NCI-H2029 treated with DMSO at 0.1 percent for 48 hours (cell line): ENCODE measurements at regions not wholly inside any gene's neighbourhood (a gene's known extent, or its start where the extent isn't known, plus 50 kb on each side); places are given as distances from the start of the nearest gene placed in this dataset.
"Not testable (repeated sequence)": the region's sequence is repeated elsewhere in the genome, so short reads cannot be mapped to it uniquely, and the experiment has no call there.

Experiments used
- DNase-seq: peaks from one replicate; lab custom pipeline; 2025; lab: John Stamatoyannopoulos, UW

DNA sequence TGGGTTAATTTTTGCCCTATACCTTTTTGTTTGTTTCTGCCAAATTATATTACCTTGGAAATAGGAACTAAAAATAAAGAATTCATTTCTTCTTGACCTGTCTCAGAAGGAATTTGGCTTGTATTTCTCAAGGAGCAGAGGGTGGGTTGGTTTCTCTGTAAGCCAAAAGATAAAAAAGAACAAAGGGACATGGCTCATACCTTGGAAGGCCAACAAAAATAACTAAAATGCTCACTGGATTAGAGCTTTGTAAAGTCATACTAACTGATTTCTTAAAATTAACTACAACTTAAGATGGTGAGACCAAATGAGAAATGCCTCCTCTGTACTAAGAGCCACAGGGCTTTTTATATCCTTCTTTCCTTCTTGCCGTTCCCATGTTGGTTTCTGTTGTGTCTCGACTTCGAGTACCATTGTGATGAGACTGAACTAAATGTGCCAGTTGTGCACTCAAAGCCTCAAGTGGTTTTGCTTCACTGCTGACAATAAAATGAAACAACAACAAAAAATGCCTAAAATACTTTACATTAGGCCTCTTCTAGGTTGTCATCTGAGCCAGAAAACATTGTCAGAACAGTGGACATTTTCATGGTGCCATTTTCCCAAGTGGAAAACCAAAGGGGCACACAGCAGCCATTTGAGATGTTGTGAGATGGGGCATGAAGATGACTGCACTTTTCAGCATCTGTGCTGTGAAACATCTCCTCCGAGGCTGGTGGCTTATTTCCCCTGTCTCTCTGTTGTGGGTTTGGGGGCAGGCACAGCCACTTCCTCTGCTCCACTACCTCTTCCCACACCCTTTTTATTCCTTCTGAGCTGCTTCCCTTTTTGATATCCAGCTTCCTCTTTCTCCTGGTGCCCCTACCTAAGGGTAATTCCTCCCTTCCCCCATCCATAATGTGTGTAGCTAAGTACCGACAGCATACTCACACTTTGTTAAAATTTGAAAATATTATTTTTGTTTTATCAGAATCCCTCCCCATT is 51.8 kb upstream of the AGR3 start:
- no peak for DNase-seq

DNA sequence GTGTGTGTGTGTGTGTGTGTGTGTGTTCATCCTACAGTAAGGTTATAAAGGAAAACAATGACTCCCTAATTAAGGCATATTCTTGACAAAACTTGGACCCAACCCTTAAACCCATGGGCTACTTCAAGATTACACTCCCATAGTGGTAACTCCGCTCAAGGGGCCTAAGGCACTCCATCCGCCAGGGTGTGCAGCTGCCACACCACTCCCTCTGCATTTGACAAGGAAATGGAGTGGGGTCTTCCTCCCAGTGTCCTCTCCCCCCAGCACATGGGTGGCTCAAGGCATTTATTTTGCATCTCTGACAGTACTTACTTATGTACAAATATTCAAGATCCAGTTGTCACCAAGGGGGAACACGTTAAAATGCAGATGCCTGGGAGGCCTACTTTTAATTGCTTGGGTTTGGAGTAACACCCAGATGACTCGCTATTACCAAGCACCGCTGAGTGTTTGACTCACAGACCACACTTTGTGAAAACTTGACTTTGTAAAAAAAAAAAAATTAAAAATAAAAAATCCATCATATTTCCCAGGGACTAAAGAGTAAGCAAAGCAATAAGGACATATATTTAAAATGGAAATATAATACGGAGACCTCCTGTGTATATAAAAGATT is 53.0 kb upstream of the AGR3 start:
- no peak for DNase-seq

DNA sequence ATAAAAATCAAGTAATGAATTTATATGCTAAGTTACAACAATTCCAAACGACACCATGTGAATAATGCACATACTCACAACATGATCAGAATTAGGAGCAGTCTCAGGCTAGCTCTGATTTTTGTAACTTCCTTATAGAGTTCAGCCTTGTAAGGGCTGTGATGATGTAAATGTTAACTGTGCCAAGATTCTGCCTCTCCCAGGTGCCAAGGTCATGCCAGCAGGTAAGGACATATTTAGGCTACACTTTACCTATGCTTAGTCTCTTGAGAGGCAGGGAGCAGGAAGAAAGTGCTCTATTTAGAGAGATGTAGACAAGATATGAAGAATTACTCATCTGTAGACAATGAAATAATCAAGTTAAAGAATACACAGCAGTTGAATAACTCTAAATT is 53.6 kb upstream of the AGR3 start:
- DNase-seq, result no peak

DNA sequence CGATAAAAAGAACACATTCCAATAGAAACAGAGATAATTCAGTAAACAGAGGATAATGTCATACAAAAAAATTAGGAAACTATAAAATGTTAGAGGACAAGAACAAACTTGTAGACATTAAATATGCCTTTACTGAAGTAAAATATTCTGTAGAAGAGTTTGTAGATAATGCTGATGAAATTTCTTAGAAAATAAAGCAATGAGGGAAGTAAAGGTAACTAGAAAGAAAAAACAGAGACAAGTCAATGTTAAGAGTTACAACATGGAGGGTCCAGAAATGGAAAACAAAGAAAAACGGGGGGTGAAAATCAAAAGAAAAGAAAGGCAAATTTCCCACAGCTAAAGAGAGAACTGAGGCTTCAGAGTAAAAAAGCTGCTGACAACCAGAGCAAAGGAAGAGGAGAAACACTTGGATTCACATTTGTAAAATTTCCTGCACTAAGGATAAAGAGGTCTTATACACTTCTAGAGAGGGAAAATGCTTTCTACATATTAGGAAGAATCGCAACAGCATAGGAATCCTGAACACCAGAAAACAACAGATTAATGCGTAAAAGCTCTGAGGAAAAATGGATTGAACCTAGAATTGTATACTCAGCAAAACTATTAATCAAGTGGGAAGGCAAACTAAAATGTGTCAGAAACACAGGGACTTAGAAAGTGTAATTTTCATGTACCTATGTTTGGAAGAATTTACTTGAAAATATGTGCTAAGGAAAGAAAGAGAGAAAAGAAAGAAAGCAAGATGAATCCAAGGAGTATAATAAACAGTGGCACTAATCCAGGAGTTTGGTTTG is 55.0 kb upstream of the AGR3 start:
- DNase-seq, result no peak

DNA sequence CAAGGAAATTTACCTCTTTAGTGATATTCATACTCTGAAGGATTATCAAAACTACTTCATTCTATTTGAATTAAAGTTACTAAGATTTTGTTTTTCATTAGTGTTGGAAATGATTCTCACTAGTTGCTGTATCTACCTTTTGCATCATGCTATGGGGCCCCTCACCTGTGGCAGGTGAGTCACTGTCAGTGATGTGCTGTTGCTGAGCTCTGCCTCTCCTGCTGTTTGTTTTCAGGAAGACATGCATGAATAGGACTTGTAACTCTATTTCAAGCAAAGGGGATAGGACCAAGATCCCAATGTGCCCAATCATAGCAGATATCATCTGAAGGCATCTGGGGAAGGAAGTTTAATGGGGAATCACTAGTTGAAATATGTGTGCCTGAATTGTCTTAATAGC is 57.4 kb upstream of the AGR3 start:
- no peak for DNase-seq

DNA sequence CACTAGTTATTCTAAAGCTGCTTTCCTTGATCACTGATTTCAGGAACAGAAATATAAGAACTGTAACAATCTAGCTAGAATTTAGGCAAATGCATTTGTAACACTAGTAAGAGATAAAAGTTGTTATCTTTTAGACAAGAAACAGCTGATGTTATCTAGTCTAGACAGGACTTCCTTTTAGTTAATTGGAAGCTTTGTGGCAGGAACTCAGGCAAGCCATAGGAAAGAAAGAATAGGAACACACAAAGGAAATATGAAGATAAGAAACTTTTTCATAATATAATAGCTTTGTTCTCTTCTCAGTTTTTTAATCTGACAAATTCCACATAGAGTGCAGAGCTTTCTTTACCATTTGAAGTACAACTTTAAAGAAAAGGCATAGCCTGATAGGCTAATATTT is 59.0 kb upstream of the AGR3 start:
- no peak for DNase-seq

DNA sequence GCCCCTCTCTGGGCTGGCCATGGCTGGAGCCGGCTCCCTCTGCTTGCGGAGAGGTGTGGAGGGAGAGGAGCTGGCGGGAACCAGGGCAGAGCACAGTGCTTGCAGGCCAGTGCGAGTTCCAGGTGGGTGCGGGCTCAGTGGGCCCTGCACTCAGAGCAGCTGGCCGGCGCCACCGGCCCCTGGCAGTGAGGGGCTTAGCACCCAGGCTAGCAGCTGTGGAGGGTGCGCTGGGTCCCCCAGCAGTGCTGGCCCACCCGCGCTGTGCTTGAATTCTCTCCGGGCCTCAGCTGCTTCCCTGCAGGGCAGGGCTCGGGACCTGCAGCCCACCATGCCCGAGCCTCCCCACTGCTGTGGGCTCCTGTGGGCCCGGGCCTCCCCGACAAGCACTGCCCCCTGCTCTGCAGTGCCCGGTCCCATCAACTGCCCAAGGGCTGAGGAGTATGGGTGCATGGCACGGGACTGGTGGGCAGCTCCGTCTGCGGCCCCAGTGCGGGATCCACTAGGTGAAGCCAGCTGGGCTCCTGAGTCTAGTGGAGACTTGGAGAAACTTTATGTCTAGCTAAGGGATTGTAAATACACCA is 61.2 kb upstream of the AGR3 start:
- no peak for DNase-seq

DNA sequence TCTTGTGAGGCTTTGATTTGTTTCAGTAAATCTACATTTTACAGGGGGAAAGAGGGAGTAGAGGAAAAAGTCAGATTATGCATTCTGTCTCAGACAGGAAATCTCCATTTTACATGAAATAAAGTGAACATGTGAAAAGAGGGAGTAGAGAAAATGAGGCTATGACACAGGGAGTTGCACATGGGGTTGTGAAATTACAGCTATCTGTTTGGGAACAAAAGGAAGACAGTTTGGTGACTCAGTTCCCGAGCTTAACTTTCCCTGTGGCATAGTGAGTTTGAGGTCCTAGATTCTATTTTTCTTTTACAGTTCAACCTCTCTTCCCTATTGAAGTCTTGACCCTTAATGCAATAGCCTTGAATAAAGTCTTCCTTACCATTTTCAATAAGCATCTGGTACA is 63.2 kb upstream of the AGR3 start:
- no peak for DNase-seq

DNA sequence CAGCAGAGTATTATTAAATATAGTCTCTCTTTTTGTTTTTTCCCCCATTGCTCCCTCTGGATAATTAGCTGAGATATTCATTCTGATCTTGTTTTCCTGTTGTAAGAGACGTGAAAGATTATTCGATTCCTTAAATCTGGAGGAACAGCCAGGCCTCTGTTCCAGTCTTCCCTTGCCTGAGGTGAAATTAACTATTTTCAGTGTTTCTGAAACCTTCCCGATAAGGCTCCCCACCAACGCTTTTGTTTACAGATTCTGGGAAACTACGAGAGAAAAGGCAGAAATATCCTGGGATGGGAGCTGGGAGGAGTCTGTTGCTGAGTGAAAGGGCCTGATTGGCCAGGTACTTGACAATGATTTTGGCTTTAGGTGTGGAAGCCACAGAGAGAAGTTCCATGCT is 63.6 kb upstream of the AGR3 start:
- DNase-seq, result no peak

DNA sequence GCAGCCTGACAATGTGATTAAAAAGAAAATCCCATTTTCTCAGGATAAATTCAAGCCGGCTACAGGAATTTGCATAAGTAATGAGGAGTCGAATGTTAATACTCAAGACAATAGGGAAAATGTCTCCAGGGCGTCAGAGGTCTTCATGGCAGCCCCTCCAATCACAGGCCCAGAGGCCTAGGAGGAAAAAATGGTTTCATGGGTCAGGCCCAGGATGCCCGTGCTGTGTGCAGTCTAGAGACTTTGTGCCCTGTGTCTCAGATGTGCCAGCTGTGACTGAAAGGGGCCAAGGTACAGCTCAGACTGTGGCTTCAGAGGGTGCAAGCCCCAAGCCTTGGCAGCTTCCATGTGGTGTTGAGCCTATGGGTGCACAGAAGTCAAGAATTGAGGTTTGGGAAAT is 66.3 kb upstream of the AGR3 start:
- DNase-seq, result not testable (repeated sequence)

DNA sequence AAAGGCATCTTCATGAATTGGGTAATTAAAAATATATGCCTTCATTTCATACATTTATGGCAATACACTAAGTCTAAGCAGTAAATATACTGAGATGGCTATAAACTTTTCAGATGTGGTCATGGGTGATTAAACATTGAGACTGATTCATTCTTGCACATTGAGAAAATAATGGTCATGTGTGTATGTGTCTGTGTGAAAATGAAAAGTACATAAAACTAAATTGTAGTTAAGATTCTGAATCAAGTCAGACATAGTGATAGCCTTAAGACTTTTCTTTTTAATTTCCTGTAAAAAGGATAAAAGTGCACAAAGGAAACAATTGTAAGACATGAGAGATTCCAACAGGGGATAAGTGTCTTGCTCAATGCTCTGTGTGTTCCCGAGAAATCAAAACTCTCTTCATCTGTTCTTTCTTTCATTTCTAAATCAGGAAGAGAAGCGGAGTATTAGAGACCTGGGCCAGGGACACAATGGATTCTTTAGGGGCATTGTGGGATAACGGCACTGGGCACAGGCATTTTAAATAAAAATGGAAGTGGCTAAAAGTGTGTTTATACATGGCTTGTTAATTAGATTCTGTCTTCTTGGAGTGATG is 69.8 kb upstream of the AGR3 start:
- DNase-seq, result no peak

DNA sequence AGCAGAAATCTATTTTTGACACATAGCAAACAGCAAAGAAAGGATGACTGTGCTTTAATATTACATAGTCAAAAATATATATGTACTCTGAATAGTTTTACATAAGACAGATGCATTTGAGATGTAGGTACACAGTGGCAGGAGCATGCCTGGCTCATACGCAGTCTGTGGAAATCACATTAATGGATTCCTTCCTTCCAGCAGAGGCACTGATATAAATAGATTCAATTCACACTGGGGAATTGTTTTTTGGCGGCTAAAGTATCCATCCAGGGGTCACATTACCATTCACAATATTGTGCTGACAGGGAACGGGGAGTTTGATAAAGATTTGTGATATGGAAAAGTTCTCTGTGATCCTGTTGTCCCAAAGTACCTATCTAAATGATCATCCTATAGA is 72.5 kb upstream of the AGR3 start:
- DNase-seq, result no peak

DNA sequence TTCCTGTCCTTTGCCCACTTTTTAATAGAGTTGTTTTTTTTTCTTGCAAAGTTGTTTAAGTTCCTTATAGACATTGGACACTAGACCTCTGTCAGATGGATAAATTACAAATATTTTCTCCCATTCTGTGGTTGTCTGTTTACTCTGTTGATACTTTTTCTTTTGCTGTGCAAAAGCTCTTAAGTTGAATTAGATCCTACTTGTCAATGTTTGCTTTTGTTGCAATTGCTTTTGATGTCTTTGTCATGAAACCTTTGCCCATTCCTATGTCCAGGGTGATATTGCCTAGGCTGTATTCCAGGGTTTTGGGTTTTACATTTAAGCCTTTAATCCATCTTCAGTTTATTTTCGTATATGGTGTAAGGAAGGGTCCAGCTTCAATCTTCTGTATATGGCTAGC is 76.9 kb upstream of the AGR3 start:
- DNase-seq, result no peak

DNA sequence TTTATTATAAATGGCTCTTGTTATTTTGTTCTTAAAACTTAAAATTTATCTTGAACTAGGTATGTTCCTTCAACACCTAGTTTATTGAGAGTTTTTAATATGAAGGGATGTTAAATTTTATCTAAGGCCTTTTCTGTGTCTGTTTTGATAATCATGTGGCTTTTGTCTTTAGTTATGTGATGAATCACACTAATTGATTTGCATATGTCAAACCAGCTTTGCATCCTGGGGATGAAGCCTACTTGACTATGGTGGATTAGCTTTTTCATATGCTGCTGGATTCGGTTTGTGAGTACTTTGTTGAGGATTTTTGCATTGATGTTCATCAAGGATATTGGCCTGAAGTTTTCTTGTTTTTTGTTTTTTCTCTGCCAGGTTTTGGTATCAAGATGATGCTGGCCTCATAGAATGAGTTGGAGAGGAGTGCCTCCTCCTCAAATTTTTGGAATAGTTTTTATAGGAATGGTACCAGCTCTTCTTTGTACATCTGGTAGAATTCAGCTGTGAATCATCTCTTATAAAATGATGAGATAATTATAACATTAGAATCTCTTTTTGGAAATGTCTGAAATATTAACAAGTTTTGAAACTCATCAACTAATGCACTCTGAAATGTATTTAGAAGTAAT is 78.7 kb upstream of the AGR3 start:
- DNase-seq, result no peak

DNA sequence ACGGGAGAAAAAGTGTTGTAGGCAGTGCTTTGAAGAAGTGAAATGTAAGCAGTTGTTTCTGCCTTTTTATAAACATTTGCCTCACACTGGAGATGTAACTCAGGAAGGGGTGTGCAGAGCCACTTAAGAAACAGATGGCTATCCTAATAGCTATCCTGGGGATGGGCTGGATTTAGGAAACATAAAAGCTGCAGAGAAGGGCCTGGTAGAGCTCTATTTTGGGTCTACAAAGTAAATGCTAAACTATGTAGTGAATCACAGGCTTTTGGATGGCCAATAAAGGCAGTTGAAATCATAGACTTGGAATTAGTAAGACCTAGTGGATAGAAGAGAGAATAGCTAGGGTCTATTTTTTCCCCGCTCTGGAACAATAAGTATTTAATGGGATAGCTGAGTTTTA is 79.9 kb upstream of the AGR3 start:
- no peak for DNase-seq

DNA sequence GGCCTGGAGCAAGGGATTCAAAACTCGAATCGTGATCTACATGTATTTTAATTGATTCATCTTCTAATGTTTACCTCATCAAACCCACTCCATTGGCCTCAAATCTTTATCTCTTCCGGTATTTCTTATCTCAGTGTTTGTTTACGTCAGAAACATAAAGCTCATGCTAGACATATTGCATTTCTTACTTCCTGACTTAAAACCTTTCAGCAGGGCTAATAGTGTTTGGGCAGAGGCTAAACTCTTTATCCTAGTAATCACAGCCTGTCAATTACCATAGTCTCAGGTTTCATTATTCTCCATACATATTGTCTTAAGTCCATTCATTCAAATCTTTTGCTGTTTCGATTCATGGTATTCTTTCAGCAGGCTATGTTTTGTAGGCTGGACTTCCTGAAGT is 81.3 kb upstream of the AGR3 start:
- DNase-seq, result no peak

DNA sequence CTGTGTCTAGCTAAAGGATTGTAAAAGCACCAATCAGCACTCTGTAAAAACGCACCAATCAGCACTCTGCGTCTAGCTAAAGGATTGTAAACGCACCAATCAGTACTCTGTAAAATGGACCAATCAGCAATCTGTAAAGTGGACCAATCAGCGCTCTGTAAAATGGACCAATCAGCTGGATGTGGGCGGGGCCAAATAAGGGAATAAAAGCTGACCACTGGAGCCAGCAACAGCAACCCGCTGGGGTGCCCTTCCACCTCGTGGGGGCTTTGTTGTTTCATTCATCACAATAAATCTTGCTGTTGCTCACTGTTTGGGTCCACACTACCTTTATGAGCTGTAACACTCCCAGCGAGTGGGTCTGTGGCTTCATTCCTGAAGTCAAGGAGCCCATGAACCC is 83.9 kb upstream of the AGR3 start:
- not testable (repeated sequence) for DNase-seq

DNA sequence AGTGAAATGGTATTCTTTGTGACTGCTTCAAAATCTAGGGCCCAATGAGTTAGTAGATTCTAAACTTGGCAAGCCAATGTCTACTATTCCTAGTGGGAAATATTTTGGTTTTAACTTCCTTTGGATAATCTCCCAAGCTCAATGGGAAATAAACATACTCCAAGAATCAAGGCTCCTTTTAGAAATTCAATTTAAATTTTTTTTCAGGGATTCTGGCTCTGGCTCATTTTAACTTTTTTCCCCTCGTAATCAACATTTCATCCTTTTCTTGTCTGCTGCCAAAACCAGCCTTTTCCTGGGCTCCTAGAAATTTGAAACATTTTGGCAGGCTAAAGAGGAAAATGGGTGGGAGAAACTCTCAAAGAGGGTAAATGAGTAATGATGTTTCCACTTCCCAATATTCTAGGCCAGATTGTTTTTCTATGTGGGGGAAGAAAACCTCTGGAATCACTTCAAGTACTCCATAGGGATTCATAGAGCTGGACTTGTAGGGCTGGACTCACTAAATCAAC is 85.6 kb upstream of the AGR3 start:
- DNase-seq, result no peak

DNA sequence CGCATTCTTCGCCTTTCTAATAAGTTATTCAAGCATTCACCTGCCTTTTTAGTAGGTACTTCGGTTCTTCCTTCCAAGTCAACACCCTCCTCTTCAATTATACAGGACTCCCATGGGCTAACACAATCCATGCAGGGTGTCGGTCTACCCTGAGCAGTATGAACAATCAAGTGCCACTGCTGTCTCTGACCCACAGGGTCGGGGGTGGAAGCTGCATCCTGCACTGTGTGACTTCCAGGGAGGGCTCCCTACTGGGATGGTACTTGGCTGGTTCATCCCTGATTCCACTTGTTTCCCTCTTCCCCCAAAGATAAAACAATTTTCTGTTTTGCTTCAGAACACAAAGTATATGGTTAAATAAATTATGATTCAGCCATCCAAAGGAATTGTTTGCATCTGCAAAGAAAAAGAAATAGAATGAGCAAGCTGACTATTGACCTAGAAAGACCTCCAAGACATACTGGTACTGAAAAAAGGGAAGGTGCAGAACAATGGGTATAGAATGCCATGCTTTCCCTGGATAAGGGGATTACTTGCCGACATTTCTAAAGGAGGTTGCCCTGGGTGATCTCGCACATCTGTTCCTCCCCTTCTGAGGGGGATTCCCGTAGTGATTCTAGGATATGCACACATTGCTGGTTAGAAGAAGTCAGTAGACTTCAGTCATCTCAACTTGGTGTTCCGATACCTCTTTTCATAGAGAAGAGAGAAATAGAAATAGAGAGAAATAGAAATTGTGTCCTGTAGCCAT is 89.1 kb upstream of the AGR3 start:
- no peak for DNase-seq

DNA sequence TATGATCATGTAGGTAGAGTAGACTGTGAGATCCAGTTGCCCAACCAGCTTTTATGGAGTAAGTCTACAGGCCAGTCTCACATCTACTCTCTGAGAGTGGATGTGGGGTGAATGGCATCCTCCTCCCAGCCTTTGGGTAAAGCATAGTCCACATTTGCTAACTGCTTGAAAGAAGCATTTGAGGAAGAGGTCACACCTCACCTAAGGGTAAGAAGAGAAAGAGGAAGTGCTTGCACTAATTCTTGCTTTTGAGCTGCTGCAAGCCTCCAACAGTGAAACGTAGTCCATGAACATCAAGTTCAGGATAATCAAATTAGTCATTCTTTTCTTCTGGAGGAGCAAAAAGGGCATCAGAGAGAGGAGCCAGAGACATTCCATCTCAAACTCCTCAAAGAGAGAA is 93.9 kb upstream of the AGR3 start:
- DNase-seq, result no peak
